Glutamatergic neuron (in vitro differentiated cells): ENCODE measurements at regions not wholly inside any gene's neighbourhood (a gene's known extent, or its start where the extent isn't known, plus 50 kb on each side); places are given as distances from the start of the nearest gene placed in this dataset.

ENCODE experiments used
- DNase-seq: peaks from one replicate; pipeline ENCODE4 v3.0.0; 2022
- H3K27ac Mint-ChIP-seq: one replicate; pipeline ENCODE4 v1.8.0; 2020; ENCODE audit warnings: mild to moderate bottlenecking, mixed read lengths, inconsistent platforms; ENCODE audit not compliant: unreplicated experiment
- H3K27me3 Mint-ChIP-seq: one replicate; pipeline ENCODE4 v1.8.0; 2020; ENCODE audit warnings: mild to moderate bottlenecking, moderate library complexity, mixed read lengths, inconsistent platforms; ENCODE audit not compliant: unreplicated experiment
- H3K36me3 Mint-ChIP-seq: one replicate; pipeline ENCODE4 v1.8.0; 2020; ENCODE audit warnings: mild to moderate bottlenecking, mixed read lengths, inconsistent platforms; ENCODE audit not compliant: unreplicated experiment
- H3K4me1 Mint-ChIP-seq: one replicate; pipeline ENCODE4 v1.8.0; 2020; ENCODE audit warnings: mild to moderate bottlenecking, low read depth, mixed read lengths, inconsistent platforms; ENCODE audit not compliant: unreplicated experiment
- H3K4me3 Mint-ChIP-seq: one replicate; pipeline ENCODE4 v1.8.0; 2020; ENCODE audit warnings: mild to moderate bottlenecking, mixed read lengths, inconsistent platforms; ENCODE audit not compliant: unreplicated experiment
- H3K9me3 Mint-ChIP-seq: one replicate; pipeline ENCODE4 v1.8.0; 2020; ENCODE audit warnings: mild to moderate bottlenecking, moderate library complexity, mixed read lengths, inconsistent platforms; ENCODE audit not compliant: unreplicated experiment
- TF ChIP-seq, protein P1 (sequence below): fragments of 200-600 bp; sonication (generic); IDR thresholded peaks from one replicate; pipeline ENCODE4 v1.5.0; 2021; ENCODE audit not compliant: partially characterized antibody, unreplicated experiment

DNA sequence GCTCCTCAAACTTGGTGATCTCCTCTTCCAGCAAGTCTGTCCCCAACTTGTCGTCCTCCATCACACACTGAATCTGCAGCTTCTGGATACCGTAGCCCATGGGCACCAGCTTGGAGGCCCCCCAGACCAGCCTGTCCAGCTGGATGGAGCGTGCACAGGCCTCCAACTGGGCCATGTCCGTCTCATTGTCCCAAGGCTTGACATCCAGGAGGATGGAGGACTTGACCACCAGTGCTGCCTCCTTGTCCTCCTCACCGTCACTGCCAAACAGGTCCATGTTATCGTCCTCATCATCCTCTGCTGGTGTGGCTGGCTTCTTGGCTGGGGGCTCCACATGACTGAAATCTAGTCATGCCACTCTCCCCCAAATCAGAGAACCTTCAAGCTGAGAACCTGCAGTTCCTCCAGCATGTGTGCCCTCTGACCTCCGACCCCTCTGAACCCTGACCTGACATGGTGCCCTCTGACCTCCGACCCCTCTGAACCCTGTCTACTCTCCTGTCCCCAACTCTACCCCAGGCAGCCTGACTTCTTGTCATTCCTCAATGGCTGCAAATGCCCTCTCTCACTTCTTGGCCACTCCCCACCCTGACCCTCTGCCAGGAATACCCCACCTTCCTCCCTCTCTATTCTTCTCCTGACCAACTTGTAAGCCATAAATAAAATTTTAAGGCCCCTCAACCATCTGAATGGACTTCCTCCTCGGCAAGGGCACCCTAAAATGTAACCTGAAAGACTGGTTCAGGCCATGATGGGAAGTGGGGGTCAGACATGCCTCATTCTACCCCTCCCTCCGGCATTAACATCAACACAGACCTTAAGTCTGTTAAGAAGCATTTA lies 275.7 kb upstream of the C1orf174 start:
- DNase-seq, result no peak
- H3K36me3 Mint-ChIP-seq, result peaks cover 23% of the 10 kb centered on the region
- no peak overlapping the region for H3K27ac Mint-ChIP-seq
- H3K9me3 Mint-ChIP-seq, result peaks cover 26% of the 10 kb centered on the region
- TF ChIP-seq, protein P1, sequence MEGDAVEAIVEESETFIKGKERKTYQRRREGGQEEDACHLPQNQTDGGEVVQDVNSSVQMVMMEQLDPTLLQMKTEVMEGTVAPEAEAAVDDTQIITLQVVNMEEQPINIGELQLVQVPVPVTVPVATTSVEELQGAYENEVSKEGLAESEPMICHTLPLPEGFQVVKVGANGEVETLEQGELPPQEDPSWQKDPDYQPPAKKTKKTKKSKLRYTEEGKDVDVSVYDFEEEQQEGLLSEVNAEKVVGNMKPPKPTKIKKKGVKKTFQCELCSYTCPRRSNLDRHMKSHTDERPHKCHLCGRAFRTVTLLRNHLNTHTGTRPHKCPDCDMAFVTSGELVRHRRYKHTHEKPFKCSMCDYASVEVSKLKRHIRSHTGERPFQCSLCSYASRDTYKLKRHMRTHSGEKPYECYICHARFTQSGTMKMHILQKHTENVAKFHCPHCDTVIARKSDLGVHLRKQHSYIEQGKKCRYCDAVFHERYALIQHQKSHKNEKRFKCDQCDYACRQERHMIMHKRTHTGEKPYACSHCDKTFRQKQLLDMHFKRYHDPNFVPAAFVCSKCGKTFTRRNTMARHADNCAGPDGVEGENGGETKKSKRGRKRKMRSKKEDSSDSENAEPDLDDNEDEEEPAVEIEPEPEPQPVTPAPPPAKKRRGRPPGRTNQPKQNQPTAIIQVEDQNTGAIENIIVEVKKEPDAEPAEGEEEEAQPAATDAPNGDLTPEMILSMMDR, result no peak
- H3K27me3 Mint-ChIP-seq, result peaks cover 5% of the 10 kb centered on the region
- H3K4me1 Mint-ChIP-seq, result no peaks in the 10 kb centered on the region
- H3K4me3 Mint-ChIP-seq, result no peak overlapping the region

DNA sequence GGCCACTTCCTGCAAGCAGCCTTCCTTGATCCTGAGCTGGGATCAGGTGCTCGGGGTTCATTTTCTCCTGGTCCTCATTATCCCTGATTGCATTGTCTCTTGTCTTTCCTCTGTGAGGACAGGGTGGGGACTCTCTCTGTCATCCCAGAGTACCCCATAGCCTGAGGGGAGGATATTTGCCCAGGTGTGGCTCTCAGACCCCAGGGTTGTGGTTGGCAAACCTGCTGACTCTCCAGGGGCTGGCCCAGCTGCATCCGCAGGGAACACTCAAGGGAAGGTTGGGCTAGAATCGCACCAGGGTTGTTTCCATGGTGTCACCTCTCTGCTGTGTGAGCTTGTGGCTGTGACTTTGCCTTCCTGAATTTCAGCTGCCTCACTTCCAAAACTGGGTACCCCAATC lies 276.8 kb upstream of the C1orf174 start:
- no peak overlapping the region for H3K27ac Mint-ChIP-seq
- H3K4me1 Mint-ChIP-seq, result no peaks in the 10 kb centered on the region
- H3K4me3 Mint-ChIP-seq, result no peak overlapping the region
- peaks cover 5% of the 10 kb centered on the region for H3K27me3 Mint-ChIP-seq
- TF ChIP-seq, protein P1, result no peak
- H3K36me3 Mint-ChIP-seq, result peaks cover 23% of the 10 kb centered on the region
- peaks cover 23% of the 10 kb centered on the region for H3K9me3 Mint-ChIP-seq
- no peak for DNase-seq

DNA sequence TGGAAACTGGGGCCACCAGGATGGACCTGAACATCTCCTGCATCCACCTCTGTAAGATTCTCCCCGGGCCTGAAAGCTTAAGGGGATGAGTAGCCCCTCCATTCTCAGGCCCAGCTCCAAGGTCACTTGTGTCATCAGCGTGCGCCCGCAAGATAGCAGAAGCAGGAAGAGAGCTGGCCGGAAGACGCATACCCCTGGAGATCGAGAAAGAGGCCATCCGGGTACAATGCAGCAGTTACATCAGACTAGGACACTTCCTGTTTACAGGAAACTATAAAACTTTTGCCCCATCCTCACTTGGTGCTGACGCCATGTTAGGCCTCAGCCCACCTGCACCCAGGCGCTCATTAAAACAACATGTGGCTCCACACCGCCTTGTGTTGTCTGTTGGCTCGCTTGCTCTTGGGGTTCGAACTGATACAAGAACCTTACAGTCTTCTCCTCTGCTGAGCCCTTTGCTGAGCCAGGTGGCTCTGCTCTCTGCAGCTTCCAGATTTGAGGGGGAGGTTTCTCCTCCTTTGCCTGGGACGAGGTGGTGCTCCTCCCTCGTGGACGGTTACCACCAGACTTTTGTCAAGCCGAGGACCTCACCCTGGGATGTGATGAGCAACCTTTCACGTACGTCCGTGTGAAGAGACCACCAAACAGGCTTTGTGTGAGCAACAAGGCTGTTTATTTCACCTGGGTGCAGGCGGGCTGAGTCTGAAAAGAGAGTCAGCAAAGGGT lies 277.5 kb upstream of the C1orf174 start:
- H3K27me3 Mint-ChIP-seq, result peaks cover 5% of the 10 kb centered on the region
- TF ChIP-seq, protein P1, result no peak
- no peak for DNase-seq
- no peak overlapping the region for H3K4me3 Mint-ChIP-seq
- H3K27ac Mint-ChIP-seq, result no peak overlapping the region
- H3K9me3 Mint-ChIP-seq, result peaks cover 19% of the 10 kb centered on the region
- peaks cover 23% of the 10 kb centered on the region for H3K36me3 Mint-ChIP-seq
- no peaks in the 10 kb centered on the region for H3K4me1 Mint-ChIP-seq

DNA sequence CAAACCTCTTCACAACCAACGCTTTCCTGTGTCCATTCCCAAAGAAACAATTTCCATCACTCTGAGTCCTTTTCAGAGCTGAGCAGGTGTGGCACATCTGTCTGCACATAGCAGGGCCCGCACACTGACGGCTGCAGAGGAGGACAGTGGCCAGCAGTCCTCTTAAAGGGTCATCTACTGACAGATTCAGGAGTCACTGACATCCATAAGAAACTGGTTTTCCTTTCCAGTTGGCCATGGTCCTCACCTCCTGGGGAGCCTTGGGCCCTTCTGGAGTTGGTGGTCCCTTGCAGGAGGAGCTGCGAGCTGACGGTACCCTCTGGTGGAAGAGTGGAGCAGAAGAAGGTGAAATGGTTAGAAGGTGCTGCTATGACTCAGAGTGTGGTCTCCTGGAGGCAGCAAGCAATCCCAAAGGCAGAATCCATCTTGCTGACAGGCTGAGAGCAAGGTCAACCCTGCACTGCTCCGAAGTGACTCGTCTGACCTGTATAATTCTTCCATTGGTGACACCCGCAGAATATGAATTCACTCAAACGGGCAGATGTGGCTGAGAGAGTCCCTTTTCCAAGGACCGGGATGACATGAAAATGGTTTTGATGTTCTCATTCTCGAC lies 278.5 kb upstream of the C1orf174 start:
- Mint-ChIP-seq H3K4me3 (no peak overlapping the region), H3K9me3 (peaks cover 17% of the 10 kb centered on the region), H3K27me3 (peaks cover 4% of the 10 kb centered on the region), H3K4me1 (no peaks in the 10 kb centered on the region), H3K36me3 (peaks cover 22% of the 10 kb centered on the region), H3K27ac (no peak overlapping the region)
- TF ChIP-seq, protein P1, result no peak
- DNase-seq, result no peak
